ENCODE measurements at regions not wholly inside any gene's neighbourhood (a gene's known extent, or its start where the extent isn't known, plus 50 kb on each side); places are given as distances from the start of the nearest gene placed in this dataset.

DNA sequence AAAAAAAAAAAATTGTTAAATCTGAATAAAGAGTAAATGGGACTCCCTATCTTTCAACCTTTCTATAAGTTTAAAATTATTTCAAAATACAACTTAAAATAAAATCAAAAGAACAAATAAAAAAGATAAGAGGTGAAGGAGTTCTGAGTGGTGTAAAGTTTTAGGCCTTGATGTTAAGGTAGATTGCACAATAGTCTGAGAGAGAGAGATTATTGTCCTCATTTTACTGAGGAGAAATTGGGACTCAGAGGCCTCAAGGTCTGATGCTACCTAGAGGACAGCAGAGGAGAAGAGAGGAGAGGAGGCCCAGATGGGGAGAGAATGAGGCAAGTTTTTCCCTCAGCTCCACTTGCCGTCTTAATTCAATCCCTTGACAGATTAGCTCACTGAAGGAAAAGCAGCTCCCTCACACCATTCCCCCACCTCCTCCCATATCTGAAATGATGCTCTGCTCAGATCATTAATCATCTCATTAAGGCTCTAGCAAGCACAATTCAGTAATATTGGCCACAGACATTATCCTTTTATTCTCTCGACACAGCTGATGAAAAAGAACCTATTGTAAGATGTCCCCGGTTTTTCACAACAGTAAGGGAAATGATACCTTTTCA lies 106.3 kb upstream of the PTPN13 start:
- TF ChIP-seq, protein P1, sequence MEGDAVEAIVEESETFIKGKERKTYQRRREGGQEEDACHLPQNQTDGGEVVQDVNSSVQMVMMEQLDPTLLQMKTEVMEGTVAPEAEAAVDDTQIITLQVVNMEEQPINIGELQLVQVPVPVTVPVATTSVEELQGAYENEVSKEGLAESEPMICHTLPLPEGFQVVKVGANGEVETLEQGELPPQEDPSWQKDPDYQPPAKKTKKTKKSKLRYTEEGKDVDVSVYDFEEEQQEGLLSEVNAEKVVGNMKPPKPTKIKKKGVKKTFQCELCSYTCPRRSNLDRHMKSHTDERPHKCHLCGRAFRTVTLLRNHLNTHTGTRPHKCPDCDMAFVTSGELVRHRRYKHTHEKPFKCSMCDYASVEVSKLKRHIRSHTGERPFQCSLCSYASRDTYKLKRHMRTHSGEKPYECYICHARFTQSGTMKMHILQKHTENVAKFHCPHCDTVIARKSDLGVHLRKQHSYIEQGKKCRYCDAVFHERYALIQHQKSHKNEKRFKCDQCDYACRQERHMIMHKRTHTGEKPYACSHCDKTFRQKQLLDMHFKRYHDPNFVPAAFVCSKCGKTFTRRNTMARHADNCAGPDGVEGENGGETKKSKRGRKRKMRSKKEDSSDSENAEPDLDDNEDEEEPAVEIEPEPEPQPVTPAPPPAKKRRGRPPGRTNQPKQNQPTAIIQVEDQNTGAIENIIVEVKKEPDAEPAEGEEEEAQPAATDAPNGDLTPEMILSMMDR (IDR thresholded peaks at IDR 0.05) = no peak
- TF ChIP-seq, protein P2, sequence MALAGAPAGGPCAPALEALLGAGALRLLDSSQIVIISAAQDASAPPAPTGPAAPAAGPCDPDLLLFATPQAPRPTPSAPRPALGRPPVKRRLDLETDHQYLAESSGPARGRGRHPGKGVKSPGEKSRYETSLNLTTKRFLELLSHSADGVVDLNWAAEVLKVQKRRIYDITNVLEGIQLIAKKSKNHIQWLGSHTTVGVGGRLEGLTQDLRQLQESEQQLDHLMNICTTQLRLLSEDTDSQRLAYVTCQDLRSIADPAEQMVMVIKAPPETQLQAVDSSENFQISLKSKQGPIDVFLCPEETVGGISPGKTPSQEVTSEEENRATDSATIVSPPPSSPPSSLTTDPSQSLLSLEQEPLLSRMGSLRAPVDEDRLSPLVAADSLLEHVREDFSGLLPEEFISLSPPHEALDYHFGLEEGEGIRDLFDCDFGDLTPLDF (CRISPR knock-in tag; IDR thresholded peaks at IDR 0.05) = no peak
